ENCODE measurements at regions not wholly inside any gene's neighbourhood (a gene's known extent, or its start where the extent isn't known, plus 50 kb on each side); places are given as distances from the start of the nearest gene placed in this dataset.

DNA sequence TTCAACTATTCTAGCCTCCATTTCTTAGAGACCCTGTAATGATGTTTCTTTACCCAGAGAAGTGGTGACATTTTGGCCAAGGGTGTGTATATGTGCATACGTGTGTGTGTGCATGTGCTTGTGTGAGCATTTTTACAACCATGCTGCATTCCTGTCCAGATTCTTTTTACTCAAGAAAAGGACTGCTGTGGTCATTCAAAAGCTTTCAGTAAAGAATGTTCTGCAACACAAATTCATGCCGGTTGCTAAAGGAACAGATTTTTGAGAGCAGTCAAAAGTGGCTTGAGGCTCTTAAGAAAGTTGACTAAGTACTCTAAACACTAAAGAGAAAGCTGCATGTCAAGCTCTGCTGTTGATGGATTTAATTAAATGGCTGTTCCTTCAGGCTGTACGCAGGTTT is 65.0 kb upstream of the FMR1 start:
- H3K4me3 ChIP-seq (ENCODE audit: low read length), result no peak overlapping the region
- H3K36me3 Mint-ChIP-seq (ENCODE audit: low read depth), result no peaks in the 10 kb centered on the region
- H3K9me3 ChIP-seq (ENCODE audit: control insufficient read depth, low read length), result no peaks in the 10 kb centered on the region
- no peak overlapping the region for H3K4me3 Mint-ChIP-seq
- DNase-seq, result no peak
- H3K27ac ChIP-seq (ENCODE audit: low read depth, low read length), result peak overlapping the region; percentile 41
- H3K27me3 ChIP-seq (ENCODE audit: control insufficient read depth, insufficient read depth, low read length, poor library complexity, severe bottlenecking), result no peaks in the 10 kb centered on the region
- H3K9ac ChIP-seq (ENCODE audit: extremely low read depth, low read length, poor library complexity, severe bottlenecking), result no peak overlapping the region
- TF ChIP-seq CTCF (conservative IDR thresholded peaks at IDR 0.05), result no peak
- no peak overlapping the region for H3K27ac Mint-ChIP-seq
- no peaks in the 10 kb centered on the region for H3K36me3 ChIP-seq (ENCODE audit: control insufficient read depth, insufficient read depth, low read length)
- H3K4me1 Mint-ChIP-seq, result no peaks in the 10 kb centered on the region
- no peaks in the 10 kb centered on the region for H3K27me3 Mint-ChIP-seq (ENCODE audit: insufficient read depth)
- H3K9me3 Mint-ChIP-seq, result peaks cover 46% of the 10 kb centered on the region
- 73% methylated on average over 2 of the region's 3 CpGs; no CpG with 5 or more reads in 1 of the 2 experiments for WGBS, 2 experiments (ENCODE audit: insufficient coverage in 1 of 2, insufficient read length in 1 of 2)
- no peaks in the 10 kb centered on the region for H3K4me1 ChIP-seq (ENCODE audit: control insufficient read depth, insufficient read depth, low read length)

GRCh38 chrX:147847999-147848398 is 63.7 kb upstream of the FMR1 start:
- Histone ChIP-seq H3K27me3 (ENCODE audit: control insufficient read depth, insufficient read depth, low read length, poor library complexity, severe bottlenecking) (no peaks in the 10 kb centered on the region), H3K4me1 (ENCODE audit: control insufficient read depth, insufficient read depth, low read length) (no peaks in the 10 kb centered on the region), H3K9me3 (ENCODE audit: control insufficient read depth, low read length) (no peaks in the 10 kb centered on the region), H3K9ac (ENCODE audit: extremely low read depth, low read length, poor library complexity, severe bottlenecking) (no peak overlapping the region), H3K4me3 (ENCODE audit: low read length) (no peak overlapping the region), H3K36me3 (ENCODE audit: control insufficient read depth, insufficient read depth, low read length) (no peaks in the 10 kb centered on the region), H3K27ac (ENCODE audit: low read depth, low read length) (no peak overlapping the region)
- 89% methylated on average over 2 to 7 of the region's 7 CpGs for WGBS, 2 experiments (ENCODE audit: insufficient coverage in 1 of 2, insufficient read length in 1 of 2)
- Mint-ChIP-seq H3K27ac (no peak overlapping the region), H3K27me3 (ENCODE audit: insufficient read depth) (no peaks in the 10 kb centered on the region), H3K9me3 (peaks cover 43% of the 10 kb centered on the region), H3K4me3 (no peak overlapping the region), H3K4me1 (no peaks in the 10 kb centered on the region), H3K36me3 (ENCODE audit: low read depth) (no peaks in the 10 kb centered on the region)
- no peak for TF ChIP-seq CTCF (conservative IDR thresholded peaks at IDR 0.05)
- DNase-seq, result no peak

GRCh38 chrX:147848543-147849443 is 62.9 kb upstream of the FMR1 start:
- no peaks in the 10 kb centered on the region for H3K4me1 Mint-ChIP-seq
- no peaks in the 10 kb centered on the region for H3K4me1 ChIP-seq (ENCODE audit: control insufficient read depth, insufficient read depth, low read length)
- 80% methylated on average over 1 of the region's 2 CpGs; no CpG with 5 or more reads in 1 of the 2 experiments for WGBS, 2 experiments (ENCODE audit: insufficient coverage in 1 of 2, insufficient read length in 1 of 2)
- no peaks in the 10 kb centered on the region for H3K9me3 ChIP-seq (ENCODE audit: control insufficient read depth, low read length)
- DNase-seq, result no peak
- H3K27ac ChIP-seq (ENCODE audit: low read depth, low read length), result no peak overlapping the region
- no peak overlapping the region for H3K9ac ChIP-seq (ENCODE audit: extremely low read depth, low read length, poor library complexity, severe bottlenecking)
- no peaks in the 10 kb centered on the region for H3K27me3 ChIP-seq (ENCODE audit: control insufficient read depth, insufficient read depth, low read length, poor library complexity, severe bottlenecking)
- no peaks in the 10 kb centered on the region for H3K27me3 Mint-ChIP-seq (ENCODE audit: insufficient read depth)
- no peak overlapping the region for H3K4me3 ChIP-seq (ENCODE audit: low read length)
- no peaks in the 10 kb centered on the region for H3K36me3 Mint-ChIP-seq (ENCODE audit: low read depth)
- no peaks in the 10 kb centered on the region for H3K36me3 ChIP-seq (ENCODE audit: control insufficient read depth, insufficient read depth, low read length)
- H3K4me3 Mint-ChIP-seq, result no peak overlapping the region
- peaks cover 48% of the 10 kb centered on the region for H3K9me3 Mint-ChIP-seq
- no peak for TF ChIP-seq CTCF (conservative IDR thresholded peaks at IDR 0.05)
- no peak overlapping the region for H3K27ac Mint-ChIP-seq
